GM18870 (cell line): ENCODE measurements at regions not wholly inside any gene's neighbourhood (a gene's known extent, or its start where the extent isn't known, plus 50 kb on each side); places are given as distances from the start of the nearest gene placed in this dataset.

Source experiments
- ATAC-seq: cut with Tn5 transposase; IDR thresholded peaks from one replicate; pipeline ENCODE4 v1.9.1; 2021; ENCODE audit warnings: moderate library complexity; ENCODE audit not compliant: unreplicated experiment

GRCh38 chr22:49035818-49036457 lies 791.7 kb downstream of the BRD1 start:
- no peak for ATAC-seq

GRCh38 chr22:49034836-49035817 lies 792.5 kb downstream of the BRD1 start:
- no peak for ATAC-seq

- no peak for ATAC-seq
These were observed 794.1 kb downstream of the BRD1 start for GRCh38 chr22:49033616-49034015.

GRCh38 chr22:49032821-49033220 lies 794.9 kb downstream of the BRD1 start:
- ATAC-seq = no peak

- no peak for ATAC-seq
These were observed 795.8 kb downstream of the BRD1 start for GRCh38 chr22:49031746-49032330.

GRCh38 chr22:49028111-49028510 lies 799.6 kb downstream of the BRD1 start:
- ATAC-seq = no peak

- no peak for ATAC-seq
These were observed 800.4 kb downstream of the BRD1 start for GRCh38 chr22:49027368-49027670.

GRCh38 chr22:49026494-49027367 lies 800.9 kb downstream of the BRD1 start:
- no peak for ATAC-seq

- no peak for ATAC-seq
These were observed 801.7 kb downstream of the BRD1 start for GRCh38 chr22:49025791-49026493.

- ATAC-seq = no peak
These were observed 802.8 kb downstream of the BRD1 start for GRCh38 chr22:49024775-49025440.

GRCh38 chr22:49023879-49024774 lies 803.5 kb downstream of the BRD1 start:
- ATAC-seq = no peak

GRCh38 chr22:49023161-49023878 lies 804.4 kb downstream of the BRD1 start:
- no peak for ATAC-seq

GRCh38 chr22:49022816-49023160 lies 804.9 kb downstream of the BRD1 start:
- no peak for ATAC-seq

- no peak for ATAC-seq
These were observed 805.5 kb downstream of the BRD1 start for GRCh38 chr22:49021926-49022815.

- ATAC-seq = no peak
These were observed 806.3 kb downstream of the BRD1 start for GRCh38 chr22:49021131-49021925.
